B cell (primary cell): ENCODE measurements at regions not wholly inside any gene's neighbourhood (a gene's known extent, or its start where the extent isn't known, plus 50 kb on each side); places are given as distances from the start of the nearest gene placed in this dataset.

Source experiments
- EZH2 ChIP-seq: IDR thresholded peaks from 2 replicates; pipeline ENCODE4 v1.6.1; 2012; ENCODE audit warnings: borderline replicate concordance, low read depth, mild to moderate bottlenecking, moderate library complexity, low read length; ENCODE audit not compliant: insufficient read depth, poor library complexity, severe bottlenecking
- TF ChIP-seq, protein P1 (sequence below): fragments of 200-600 bp; IDR thresholded peaks from one replicate; pipeline ENCODE4 v1.8.0; 2022; ENCODE audit warnings: antibody characterized with exemption, mild to moderate bottlenecking

GRCh38 chr13:105345131-105345530 lies 1190.3 kb downstream of the EFNB2 start:
- TF ChIP-seq EZH2: no peak
- TF ChIP-seq, protein P1, sequence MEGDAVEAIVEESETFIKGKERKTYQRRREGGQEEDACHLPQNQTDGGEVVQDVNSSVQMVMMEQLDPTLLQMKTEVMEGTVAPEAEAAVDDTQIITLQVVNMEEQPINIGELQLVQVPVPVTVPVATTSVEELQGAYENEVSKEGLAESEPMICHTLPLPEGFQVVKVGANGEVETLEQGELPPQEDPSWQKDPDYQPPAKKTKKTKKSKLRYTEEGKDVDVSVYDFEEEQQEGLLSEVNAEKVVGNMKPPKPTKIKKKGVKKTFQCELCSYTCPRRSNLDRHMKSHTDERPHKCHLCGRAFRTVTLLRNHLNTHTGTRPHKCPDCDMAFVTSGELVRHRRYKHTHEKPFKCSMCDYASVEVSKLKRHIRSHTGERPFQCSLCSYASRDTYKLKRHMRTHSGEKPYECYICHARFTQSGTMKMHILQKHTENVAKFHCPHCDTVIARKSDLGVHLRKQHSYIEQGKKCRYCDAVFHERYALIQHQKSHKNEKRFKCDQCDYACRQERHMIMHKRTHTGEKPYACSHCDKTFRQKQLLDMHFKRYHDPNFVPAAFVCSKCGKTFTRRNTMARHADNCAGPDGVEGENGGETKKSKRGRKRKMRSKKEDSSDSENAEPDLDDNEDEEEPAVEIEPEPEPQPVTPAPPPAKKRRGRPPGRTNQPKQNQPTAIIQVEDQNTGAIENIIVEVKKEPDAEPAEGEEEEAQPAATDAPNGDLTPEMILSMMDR: no peak
